RCC 7860 (cell line): ENCODE measurements at regions not wholly inside any gene's neighbourhood (a gene's known extent, or its start where the extent isn't known, plus 50 kb on each side); places are given as distances from the start of the nearest gene placed in this dataset.
A peak's percentile ranks its signal among the peaks of the same experiment; 100 is the strongest.
"Not testable (repeated sequence)": the region's sequence is repeated elsewhere in the genome, so short reads cannot be mapped to it uniquely, and the experiment has no call there.

ENCODE experiments used
- DNase-seq: peaks from one replicate; pipeline ENCODE4 v3.0.0-alpha.2; 2015; ENCODE audit warnings: low spot score
- FAIRE-seq: peaks from 2 replicates; lab custom pipeline; 2012; peaks lifted over from hg19 to GRCh38; lab: Jason Lieb, UNC

GRCh38 chr2:236346366-236346765 is 82.2 kb upstream of the ASB18 start:
- FAIRE-seq (no peak), DNase-seq (no peak)

- FAIRE-seq (no peak), DNase-seq (no peak)
These were observed 84.1 kb upstream of the ASB18 start for GRCh38 chr2:236348279-236348678.

GRCh38 chr2:236348976-236349375 is 84.8 kb upstream of the ASB18 start:
- DNase-seq: no peak
- no peak for FAIRE-seq

GRCh38 chr2:236350426-236350825 is 86.2 kb upstream of the ASB18 start:
- FAIRE-seq (no peak), DNase-seq (no peak)

- no peak for FAIRE-seq
- DNase-seq: no peak
These were observed 87.8 kb upstream of the ASB18 start for GRCh38 chr2:236351966-236352525.

GRCh38 chr2:236352761-236353593 is 88.8 kb upstream of the ASB18 start:
- DNase-seq (peak; percentile 23), FAIRE-seq (peak; percentile 65)

GRCh38 chr2:236353594-236353942 is 89.4 kb upstream of the ASB18 start:
- FAIRE-seq: no peak
- DNase-seq: no peak

GRCh38 chr2:236354056-236354940 is 90.1 kb upstream of the ASB18 start:
- DNase-seq (no peak), FAIRE-seq (no peak)

- FAIRE-seq: no peak
- DNase-seq: no peak
These were observed 90.9 kb upstream of the ASB18 start for GRCh38 chr2:236354973-236355595.

GRCh38 chr2:236355911-236356310 is 91.7 kb upstream of the ASB18 start:
- DNase-seq (no peak), FAIRE-seq (no peak)

GRCh38 chr2:236356321-236356720 is 92.1 kb upstream of the ASB18 start:
- not testable (repeated sequence) for FAIRE-seq, DNase-seq

GRCh38 chr2:236358482-236358881 is 94.3 kb upstream of the ASB18 start:
- not testable (repeated sequence) for FAIRE-seq, DNase-seq

GRCh38 chr2:236359426-236360045 is 95.3 kb upstream of the ASB18 start:
- DNase-seq: no peak
- no peak for FAIRE-seq

GRCh38 chr2:236360496-236360895 is 96.3 kb upstream of the ASB18 start:
- FAIRE-seq (no peak), DNase-seq (no peak)

- no peak for FAIRE-seq
- no peak for DNase-seq
These were observed 99.6 kb upstream of the ASB18 start for GRCh38 chr2:236363711-236364277.

GRCh38 chr2:236365258-236366048 is 101.2 kb upstream of the ASB18 start:
- DNase-seq (no peak), FAIRE-seq (no peak)

- DNase-seq (no peak), FAIRE-seq (no peak)
These were observed 101.8 kb upstream of the ASB18 start for GRCh38 chr2:236366049-236366387.

GRCh38 chr2:236366397-236366796 is 102.2 kb upstream of the ASB18 start:
- DNase-seq (no peak), FAIRE-seq (no peak)

- DNase-seq: no peak
- no peak for FAIRE-seq
These were observed 103.5 kb upstream of the ASB18 start for GRCh38 chr2:236367506-236368289.
